ENCODE measurements at regions not wholly inside any gene's neighbourhood (a gene's known extent, or its start where the extent isn't known, plus 50 kb on each side); places are given as distances from the start of the nearest gene placed in this dataset.

DNA sequence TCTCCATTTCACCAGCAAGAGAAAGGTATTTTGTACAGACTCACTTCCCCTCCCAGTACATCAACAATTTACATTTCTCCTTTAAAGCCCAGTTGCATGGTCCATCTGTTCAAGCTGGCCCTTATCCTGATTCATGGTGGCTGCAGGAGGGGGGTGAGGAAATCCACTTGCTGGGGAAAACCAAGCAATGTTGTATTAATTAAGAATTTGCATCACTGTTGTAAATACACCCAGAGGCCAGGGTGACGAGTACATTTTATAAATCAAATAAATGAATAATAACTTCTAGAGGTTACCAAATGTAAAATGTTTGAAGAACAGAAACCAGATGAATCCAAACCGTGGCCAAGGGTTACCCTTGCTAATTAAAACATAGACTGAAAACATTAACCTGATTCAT, 395.9 kb upstream of the INTU start:
- no peak for TF ChIP-seq EZH2 (IDR thresholded peaks at IDR 0.05; ENCODE audit: low read length, missing control alignments)
- no peak for TF ChIP-seq CTCF (conservative IDR thresholded peaks at IDR 0.05 in 1 of 2, IDR thresholded peaks at IDR 0.05 in 1 of 2; ENCODE audit: low read depth in 1 of 2, low read length in 2 of 2)

Data from fibroblast of lung (primary cell).